GM21528 (cell line): ENCODE measurements at regions not wholly inside any gene's neighbourhood (a gene's known extent, or its start where the extent isn't known, plus 50 kb on each side); places are given as distances from the start of the nearest gene placed in this dataset.
"Not testable (repeated sequence)": the region's sequence is repeated elsewhere in the genome, so short reads cannot be mapped to it uniquely, and the experiment has no call there.

Experiments
- ATAC-seq: cut with Tn5 transposase; IDR thresholded peaks from one replicate; pipeline ENCODE4 v1.9.1; 2021; ENCODE audit warnings: mild to moderate bottlenecking, moderate library complexity; ENCODE audit not compliant: unreplicated experiment, low FRiP score

- ATAC-seq: no peak
Measured at GRCh38 chr14:53380052-53380866, 227.1 kb upstream of the DDHD1 start.

- no peak for ATAC-seq
Measured at GRCh38 chr14:53378142-53378541, 225.0 kb upstream of the DDHD1 start.

- ATAC-seq: no peak
Measured at GRCh38 chr14:53376064-53376463, 222.9 kb upstream of the DDHD1 start.

- ATAC-seq: no peak
Measured at GRCh38 chr14:53375599-53375998, 222.5 kb upstream of the DDHD1 start.

GRCh38 chr14:53368711-53369201, 215.6 kb upstream of the DDHD1 start:
- no peak for ATAC-seq

GRCh38 chr14:53368066-53368465, 214.9 kb upstream of the DDHD1 start:
- ATAC-seq: no peak

GRCh38 chr14:53367644-53368026, 214.5 kb upstream of the DDHD1 start:
- no peak for ATAC-seq

GRCh38 chr14:53365486-53366130, 212.5 kb upstream of the DDHD1 start:
- no peak for ATAC-seq

- not testable (repeated sequence) for ATAC-seq
Measured at GRCh38 chr14:53362916-53363315, 209.8 kb upstream of the DDHD1 start.

- ATAC-seq: no peak
Measured at GRCh38 chr14:53360829-53361228, 207.7 kb upstream of the DDHD1 start.

- ATAC-seq: no peak
Measured at GRCh38 chr14:53358166-53358565, 205.0 kb upstream of the DDHD1 start.

- ATAC-seq: no peak
Measured at GRCh38 chr14:53356361-53357150, 203.4 kb upstream of the DDHD1 start.

- ATAC-seq: no peak
Measured at GRCh38 chr14:53355581-53356112, 202.5 kb upstream of the DDHD1 start.

GRCh38 chr14:53354336-53354735, 201.2 kb upstream of the DDHD1 start:
- no peak for ATAC-seq

- no peak for ATAC-seq
Measured at GRCh38 chr14:53350866-53351265, 197.7 kb upstream of the DDHD1 start.

- ATAC-seq: no peak
Measured at GRCh38 chr14:53350429-53350828, 197.3 kb upstream of the DDHD1 start.

GRCh38 chr14:53346988-53347387, 193.9 kb upstream of the DDHD1 start:
- ATAC-seq: no peak

- no peak for ATAC-seq
Measured at GRCh38 chr14:53341324-53341723, 188.2 kb upstream of the DDHD1 start.

- ATAC-seq: no peak
Measured at GRCh38 chr14:53338192-53338591, 185.1 kb upstream of the DDHD1 start.

GRCh38 chr14:53336729-53337128, 183.6 kb upstream of the DDHD1 start:
- no peak for ATAC-seq

- ATAC-seq: no peak
Measured at GRCh38 chr14:53333809-53334208, 180.7 kb upstream of the DDHD1 start.
